ENCODE measurements at regions not wholly inside any gene's neighbourhood (a gene's known extent, or its start where the extent isn't known, plus 50 kb on each side); places are given as distances from the start of the nearest gene placed in this dataset.

GRCh38 chr4:184531008-184531407, 56.7 kb upstream of the IRF2 start:
- no peak for DNase-seq (ENCODE audit: low read depth in 2 of 2)
- no peak overlapping the region for H3K4me3 ChIP-seq (replicated peaks in 1 of 2; ENCODE audit: low read depth in 2 of 2, low read length in 2 of 2)
- TF ChIP-seq CTCF (IDR thresholded peaks at IDR 0.05; ENCODE audit: low read depth, low read length), result no peak

- no peak overlapping the region for H3K4me3 ChIP-seq (replicated peaks in 1 of 2; ENCODE audit: low read depth in 2 of 2, low read length in 2 of 2)
- no peak for TF ChIP-seq CTCF (IDR thresholded peaks at IDR 0.05; ENCODE audit: low read depth, low read length)
- DNase-seq (ENCODE audit: low read depth in 2 of 2), result peak in 1 of 2 donors; percentile 72
Observed at GRCh38 chr4:184529283-184529682, 54.9 kb upstream of the IRF2 start.

GRCh38 chr4:184528713-184529112, 54.4 kb upstream of the IRF2 start:
- H3K4me3 ChIP-seq (replicated peaks in 1 of 2; ENCODE audit: low read depth in 2 of 2, low read length in 2 of 2), result no peak overlapping the region
- TF ChIP-seq CTCF (IDR thresholded peaks at IDR 0.05; ENCODE audit: low read depth, low read length), result no peak
- DNase-seq (ENCODE audit: low read depth in 2 of 2), result no peak

- no peak overlapping the region for H3K4me3 ChIP-seq (replicated peaks in 1 of 2; ENCODE audit: low read depth in 2 of 2, low read length in 2 of 2)
- TF ChIP-seq CTCF (IDR thresholded peaks at IDR 0.05; ENCODE audit: low read depth, low read length), result no peak
- DNase-seq (ENCODE audit: low read depth in 2 of 2), result no peak
Observed at GRCh38 chr4:184528051-184528450, 53.7 kb upstream of the IRF2 start.

- TF ChIP-seq CTCF (IDR thresholded peaks at IDR 0.05; ENCODE audit: low read depth, low read length), result no peak
- no peak for DNase-seq (ENCODE audit: low read depth in 2 of 2)
- no peak overlapping the region for H3K4me3 ChIP-seq (replicated peaks in 1 of 2; ENCODE audit: low read depth in 2 of 2, low read length in 2 of 2)
Observed at GRCh38 chr4:184526228-184526627, 51.9 kb upstream of the IRF2 start.

Measured in cardiac fibroblast (primary cell).